H9 (cell line): ENCODE measurements at regions not wholly inside any gene's neighbourhood (a gene's known extent, or its start where the extent isn't known, plus 50 kb on each side); places are given as distances from the start of the nearest gene placed in this dataset.

Source experiments
- DNase-seq: peaks from one replicate; pipeline ENCODE4 v3.0.0-alpha.2; 2017
- H2AFZ ChIP-seq: one replicate; pipeline ENCODE4 v1.6.1; 2013; ENCODE audit warnings: mild to moderate bottlenecking, low read length, control low read depth, moderate library complexity
- H2AK5ac ChIP-seq: 2 replicates; pipeline ENCODE4 v1.6.1; 2013; ENCODE audit warnings: low read length, control low read depth, mixed read lengths; ENCODE audit not compliant: insufficient read length
- H2BK120ac ChIP-seq: one replicate; pipeline ENCODE4 v1.6.1; 2013; ENCODE audit warnings: low read depth, mild to moderate bottlenecking, low read length, control low read depth, inconsistent platforms; ENCODE audit not compliant: poor library complexity, severe bottlenecking
- H2BK12ac ChIP-seq: 2 replicates; pipeline ENCODE4 v1.6.1; 2013; ENCODE audit warnings: low read length, control low read depth, mixed read lengths, low read depth; ENCODE audit not compliant: insufficient read length
- H2BK15ac ChIP-seq: 2 replicates; pipeline ENCODE4 v1.6.1; 2013; ENCODE audit warnings: low read depth, low read length, control low read depth
- H2BK20ac ChIP-seq: one replicate; pipeline ENCODE4 v1.6.1; 2013; ENCODE audit warnings: low read depth, mild to moderate bottlenecking, low read length, control low read depth, inconsistent platforms; ENCODE audit not compliant: poor library complexity, severe bottlenecking
- H2BK5ac ChIP-seq: 2 replicates; pipeline ENCODE4 v1.6.1; 2013; ENCODE audit warnings: low read length, control low read depth, mixed read lengths; ENCODE audit not compliant: insufficient read length
- H3K14ac ChIP-seq: 2 replicates; pipeline ENCODE4 v1.6.1; 2013; ENCODE audit warnings: low read length, control low read depth; ENCODE audit not compliant: insufficient read depth
- H3K18ac ChIP-seq: 2 replicates; pipeline ENCODE4 v1.6.1; 2013; ENCODE audit warnings: low read depth, mild to moderate bottlenecking, mixed read lengths, low read length, control low read depth; ENCODE audit not compliant: insufficient read length
- H3K23ac ChIP-seq: 2 replicates; pipeline ENCODE4 v1.6.1; 2013; ENCODE audit warnings: low read length, control low read depth, mixed read lengths, low read depth; ENCODE audit not compliant: insufficient read length
- H3K23me2 ChIP-seq: 2 replicates; pipeline ENCODE4 v1.6.1; 2013; ENCODE audit warnings: low read depth, mild to moderate bottlenecking, mixed read lengths, low read length, control low read depth; ENCODE audit not compliant: insufficient read length, poor library complexity, severe bottlenecking
- H3K27ac ChIP-seq: 2 replicates; pipeline ENCODE4 v1.5.1; 2013; ENCODE audit warnings: low read length, control low read depth, mixed read lengths, low read depth; ENCODE audit not compliant: insufficient read length
- H3K27me3 ChIP-seq: 2 replicates; pipeline ENCODE4 v1.6.1; 2013; ENCODE audit warnings: low read length, control low read depth, inconsistent platforms; ENCODE audit not compliant: insufficient read depth
- H3K4ac ChIP-seq: 2 replicates; pipeline ENCODE4 v1.6.1; 2013; ENCODE audit warnings: low read depth, mild to moderate bottlenecking, control low read depth, inconsistent platforms, low read length, moderate library complexity
- H3K4me1 ChIP-seq: 2 replicates; pipeline ENCODE4 v1.6.1; 2013; ENCODE audit warnings: low read length, control low read depth, inconsistent platforms; ENCODE audit not compliant: insufficient read depth
- H3K4me2 ChIP-seq: 2 replicates; pipeline ENCODE4 v1.6.1; 2013; ENCODE audit warnings: low read length, control low read depth, mixed read lengths; ENCODE audit not compliant: insufficient read length, insufficient read depth
- H3K56ac ChIP-seq: 2 replicates; pipeline ENCODE4 v1.6.1; 2013; ENCODE audit warnings: low read depth, mild to moderate bottlenecking, mixed read lengths, low read length, control low read depth; ENCODE audit not compliant: insufficient read length
- H3K79me1 ChIP-seq: 2 replicates; pipeline ENCODE4 v1.6.1; 2013; ENCODE audit warnings: low read depth, mild to moderate bottlenecking, moderate library complexity, low read length, control low read depth, inconsistent platforms; ENCODE audit not compliant: insufficient read depth, poor library complexity, severe bottlenecking
- H3K79me2 ChIP-seq: 2 replicates; pipeline ENCODE4 v1.6.1; 2013; ENCODE audit warnings: low read length, control low read depth, inconsistent platforms; ENCODE audit not compliant: insufficient read depth
- H3K9ac ChIP-seq: 2 replicates; pipeline ENCODE4 v1.6.1; 2013; ENCODE audit warnings: low read length, control low read depth, mixed read lengths; ENCODE audit not compliant: insufficient read length; ENCODE audit errors: extremely low read depth
- H3K9me3 ChIP-seq: one replicate; pipeline ENCODE4 v1.6.1; 2013; ENCODE audit warnings: low read depth, low read length, inconsistent platforms; ENCODE audit not compliant: control insufficient read depth
- H3T11ph ChIP-seq: one replicate; pipeline ENCODE4 v1.6.1; 2013; ENCODE audit warnings: mild to moderate bottlenecking, low read length, control low read depth, inconsistent platforms
- H4K20me1 ChIP-seq: one replicate; pipeline ENCODE4 v1.6.1; 2013; ENCODE audit not compliant: control insufficient read depth, insufficient read length, insufficient read depth
- H4K5ac ChIP-seq: 2 replicates; pipeline ENCODE4 v1.6.1; 2013; ENCODE audit warnings: low read depth, mild to moderate bottlenecking, mixed read lengths, low read length, control low read depth; ENCODE audit not compliant: insufficient read length
- H4K8ac ChIP-seq: replicated peaks from 2 replicates; pipeline ENCODE4 v1.6.1; 2013; ENCODE audit warnings: low read length, control low read depth, mixed read lengths, low read depth; ENCODE audit not compliant: insufficient read length
- H4K91ac ChIP-seq: 2 replicates; pipeline ENCODE4 v1.6.1; 2013; ENCODE audit warnings: low read depth, mild to moderate bottlenecking, moderate library complexity, mixed read lengths, low read length, control low read depth; ENCODE audit not compliant: insufficient read length
- H3K27ac Mint-ChIP-seq, 3 experiments: 2 replicates in 2 of 3; 3 replicates in 1 of 3; pipeline ENCODE4 v1.8.0; 2020 to 2021; ENCODE audit warnings: mixed read lengths in 3 of 3, mild to moderate bottlenecking in 1 of 3, moderate library complexity in 1 of 3
- H3K27me3 Mint-ChIP-seq: 2 replicates; pipeline ENCODE4 v1.8.0; 2021; ENCODE audit warnings: low read depth, mild to moderate bottlenecking, moderate library complexity, mixed read lengths
- H3K36me3 Mint-ChIP-seq, 3 experiments: 2 replicates in 2 of 3; 3 replicates in 1 of 3; pipeline ENCODE4 v1.8.0; 2020 to 2021; ENCODE audit warnings: low read depth in 3 of 3, mixed read lengths in 3 of 3; ENCODE audit not compliant: insufficient read depth in 1 of 3
- H3K4me1 Mint-ChIP-seq, 2 experiments: 2 replicates each; pipeline ENCODE4 v1.8.0; 2020; ENCODE audit warnings: mixed read lengths in 2 of 2
- H3K4me3 Mint-ChIP-seq, 2 experiments: 2 replicates in 1 of 2; 3 replicates in 1 of 2; pipeline ENCODE4 v1.8.0; 2020 to 2021; ENCODE audit warnings: mild to moderate bottlenecking in 2 of 2, mixed read lengths in 2 of 2, moderate library complexity in 1 of 2
- H3K9me3 Mint-ChIP-seq, 2 experiments: 2 replicates in 1 of 2; 3 replicates in 1 of 2; pipeline ENCODE4 v1.8.0; 2020; ENCODE audit warnings: mild to moderate bottlenecking in 2 of 2, mixed read lengths in 2 of 2, moderate library complexity in 1 of 2
- WGBS: extraction: QIAGEN DNeasy Blood & Tissue Kit; methylation state at CpG from one replicate; pipeline ENCODE4 v1.1.7; 2013; ENCODE audit warnings: missing lambda C conversion rate, low lambda C conversion rate, mixed read lengths; ENCODE audit not compliant: insufficient read length; ENCODE audit errors: extremely low coverage; 5-methylcytosine and 5-hydroxymethylcytosine counted together
- TF ChIP-seq, protein P1 (sequence below): fragments of 200-600 bp; sonication (generic); conservative IDR thresholded peaks from 3 replicates; pipeline ENCODE4 v1.8.0; 2021; ENCODE audit warnings: antibody characterized with exemption, mild to moderate bottlenecking

GRCh38 chr16:75931043-75931442, 204.8 kb upstream of the CPHXL start:
- Histone ChIP-seq H3K27ac (no peak overlapping the region), H2AFZ (no peak overlapping the region), H2BK120ac (no peak overlapping the region), H3K4ac (no peak overlapping the region), H3K27me3 (peaks cover 61% of the 10 kb centered on the region), H3K79me1 (no peaks in the 10 kb centered on the region), H2BK20ac (no peak overlapping the region), H3K23me2 (no peaks in the 10 kb centered on the region), H3K56ac (no peak overlapping the region), H3K79me2 (no peaks in the 10 kb centered on the region), H3K9me3 (peaks cover 7% of the 10 kb centered on the region), H3K18ac (no peak overlapping the region), H2BK15ac (no peak overlapping the region), H3K4me2 (no peak overlapping the region), H3K4me1 (no peaks in the 10 kb centered on the region), H2BK5ac (no peak overlapping the region), H3K9ac (no peak overlapping the region), H4K91ac (no peak overlapping the region), H4K8ac (no peak overlapping the region), H3K14ac (no peak overlapping the region), H3K23ac (no peak overlapping the region), H4K20me1 (no peaks in the 10 kb centered on the region), H4K5ac (no peak overlapping the region), H2AK5ac (no peak overlapping the region), H2BK12ac (no peak overlapping the region), H3T11ph (no peak overlapping the region)
- Mint-ChIP-seq H3K4me1 (peaks cover 3 to 4% of the 10 kb centered on the region in 2 experiments; a peak in 2 of 4 replicates), H3K27ac (no peak overlapping the region), H3K4me3 (no peak overlapping the region), H3K27me3 (peaks cover 100% of the 10 kb centered on the region), H3K36me3 (no peaks in the 10 kb centered on the region), H3K9me3 (peaks cover 19 to 28% of the 10 kb centered on the region in 2 experiments)
- WGBS = no CpG with 5 or more reads among the region's 1 CpG
- TF ChIP-seq, protein P1, sequence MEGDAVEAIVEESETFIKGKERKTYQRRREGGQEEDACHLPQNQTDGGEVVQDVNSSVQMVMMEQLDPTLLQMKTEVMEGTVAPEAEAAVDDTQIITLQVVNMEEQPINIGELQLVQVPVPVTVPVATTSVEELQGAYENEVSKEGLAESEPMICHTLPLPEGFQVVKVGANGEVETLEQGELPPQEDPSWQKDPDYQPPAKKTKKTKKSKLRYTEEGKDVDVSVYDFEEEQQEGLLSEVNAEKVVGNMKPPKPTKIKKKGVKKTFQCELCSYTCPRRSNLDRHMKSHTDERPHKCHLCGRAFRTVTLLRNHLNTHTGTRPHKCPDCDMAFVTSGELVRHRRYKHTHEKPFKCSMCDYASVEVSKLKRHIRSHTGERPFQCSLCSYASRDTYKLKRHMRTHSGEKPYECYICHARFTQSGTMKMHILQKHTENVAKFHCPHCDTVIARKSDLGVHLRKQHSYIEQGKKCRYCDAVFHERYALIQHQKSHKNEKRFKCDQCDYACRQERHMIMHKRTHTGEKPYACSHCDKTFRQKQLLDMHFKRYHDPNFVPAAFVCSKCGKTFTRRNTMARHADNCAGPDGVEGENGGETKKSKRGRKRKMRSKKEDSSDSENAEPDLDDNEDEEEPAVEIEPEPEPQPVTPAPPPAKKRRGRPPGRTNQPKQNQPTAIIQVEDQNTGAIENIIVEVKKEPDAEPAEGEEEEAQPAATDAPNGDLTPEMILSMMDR = no peak
- no peak for DNase-seq
